A549 (cell line): ENCODE measurements at regions not wholly inside any gene's neighbourhood (a gene's known extent, or its start where the extent isn't known, plus 50 kb on each side); places are given as distances from the start of the nearest gene placed in this dataset.

Experiments used
- CTCF ChIP-seq: fragments of >200 bp; sonication (Bioruptor Twin); formaldehyde crosslinking; IDR thresholded peaks from 3 replicates; pipeline ENCODE4 v1.5.1; 2016
- EHMT2 ChIP-seq: fragments of 200-600 bp; sonication (generic); IDR thresholded peaks from 2 replicates; pipeline ENCODE4 v1.6.1; 2016; ENCODE audit warnings: antibody characterized with exemption, low read depth, mild to moderate bottlenecking, moderate library complexity
- EP300 ChIP-seq, 2 experiments: fragments of >200 bp; sonication (Bioruptor Twin); formaldehyde crosslinking; IDR thresholded peaks; 2 replicates in 1 of 2; 3 replicates in 1 of 2; pipeline ENCODE4 v1.6.1; 2016 to 2017
- JUNB ChIP-seq: fragments of >200 bp; sonication (Bioruptor Twin); formaldehyde crosslinking; IDR thresholded peaks from 2 replicates; pipeline ENCODE4 v1.6.1; 2016
- POLR2A ChIP-seq: IDR thresholded peaks from 2 replicates; pipeline ENCODE4 v1.6.1; 2012; ENCODE audit warnings: mild to moderate bottlenecking, low read length
- REST ChIP-seq: fragments of 200-600 bp; sonication (generic); IDR thresholded peaks from 2 replicates; pipeline ENCODE4 v1.6.1; 2016; ENCODE audit warnings: antibody characterized with exemption, mild to moderate bottlenecking, moderate library complexity
- SREBF2 ChIP-seq: fragments of 450-650 bp; IDR thresholded peaks from 2 replicates; pipeline ENCODE4 v1.6.1; 2014; ENCODE audit warnings: mild to moderate bottlenecking, moderate library complexity
- USF2 ChIP-seq: fragments of 450-650 bp; IDR thresholded peaks from 2 replicates; pipeline ENCODE4 v1.6.1; 2014; ENCODE audit warnings: antibody characterized with exemption
- ZFP36 ChIP-seq: fragments of 450-650 bp; IDR thresholded peaks from 2 replicates; pipeline ENCODE4 v1.6.1; 2014; ENCODE audit warnings: borderline replicate concordance; ENCODE audit not compliant: partially characterized antibody

DNA sequence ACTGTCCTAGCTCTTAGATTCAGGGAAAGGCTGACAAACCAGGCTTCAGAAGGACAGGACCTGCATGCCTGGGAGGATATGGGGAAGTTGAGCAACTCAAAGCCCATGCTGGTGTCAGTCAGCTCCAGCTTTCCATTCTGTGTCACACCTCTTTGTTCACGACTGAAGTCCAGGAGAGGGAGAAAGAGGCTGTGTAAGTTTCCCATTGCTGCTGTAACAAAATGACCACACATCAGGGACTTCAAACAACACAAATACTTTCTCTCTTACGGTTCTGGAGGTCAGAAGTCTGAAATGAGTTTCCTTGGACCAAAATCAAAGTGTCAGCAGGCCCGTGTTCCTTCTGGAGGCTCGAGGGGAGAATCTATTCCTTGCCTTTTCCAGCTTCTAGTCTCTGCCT lies 50.6 kb upstream of the STX18 start:
- TF ChIP-seq REST = no peak
- TF ChIP-seq CTCF = no peak
- TF ChIP-seq JUNB = no peak
- TF ChIP-seq POLR2A = no peak
- no peak for TF ChIP-seq EHMT2
- no peak for TF ChIP-seq EP300 (IDR thresholded peaks at IDR 0.05)
- TF ChIP-seq ZFP36 = no peak
- TF ChIP-seq SREBF2 = no peak
- no peak for TF ChIP-seq USF2
